ENCODE measurements at regions not wholly inside any gene's neighbourhood (a gene's known extent, or its start where the extent isn't known, plus 50 kb on each side); places are given as distances from the start of the nearest gene placed in this dataset.

GRCh38 chr3:147945968-147946519 is 536.9 kb downstream of the ZIC1 start:
- Histone ChIP-seq H3K4me1 (ENCODE audit: control insufficient read depth, insufficient read depth, low read length, poor library complexity, severe bottlenecking) (peaks cover 10% of the 10 kb centered on the region), H3K4me3 (ENCODE audit: extremely low read depth, insufficient read depth, low read length, poor library complexity, severe bottlenecking) (no peak overlapping the region), H3K9me3 (ENCODE audit: control insufficient read depth, low read length) (no peaks in the 10 kb centered on the region), H3K36me3 (ENCODE audit: control insufficient read depth, insufficient read depth, low read length) (no peaks in the 10 kb centered on the region), H3K27ac (ENCODE audit: low read depth, low read length, severe bottlenecking) (no peak overlapping the region)
- WGBS, 2 experiments (ENCODE audit: insufficient coverage in 2 of 2) = 20 to 29% methylated on average over 1 of the region's 4 CpGs

- Histone ChIP-seq H3K9me3 (ENCODE audit: control insufficient read depth, low read length) (peaks cover 3% of the 10 kb centered on the region), H3K4me3 (ENCODE audit: extremely low read depth, insufficient read depth, low read length, poor library complexity, severe bottlenecking) (no peak overlapping the region), H3K36me3 (ENCODE audit: control insufficient read depth, insufficient read depth, low read length) (no peaks in the 10 kb centered on the region), H3K4me1 (ENCODE audit: control insufficient read depth, insufficient read depth, low read length, poor library complexity, severe bottlenecking) (no peaks in the 10 kb centered on the region), H3K27ac (ENCODE audit: low read depth, low read length, severe bottlenecking) (no peak overlapping the region)
- WGBS, 2 experiments (ENCODE audit: insufficient coverage in 2 of 2) = 82 to 100% methylated on average over 1 of the region's 1 CpG
Measured at GRCh38 chr3:147956615-147957014, 547.5 kb downstream of the ZIC1 start.

GRCh38 chr3:147958754-147959153 is 549.6 kb downstream of the ZIC1 start:
- Histone ChIP-seq H3K4me3 (ENCODE audit: extremely low read depth, insufficient read depth, low read length, poor library complexity, severe bottlenecking) (no peak overlapping the region), H3K36me3 (ENCODE audit: control insufficient read depth, insufficient read depth, low read length) (no peaks in the 10 kb centered on the region), H3K9me3 (ENCODE audit: control insufficient read depth, low read length) (peaks cover 3% of the 10 kb centered on the region), H3K27ac (ENCODE audit: low read depth, low read length, severe bottlenecking) (no peak overlapping the region), H3K4me1 (ENCODE audit: control insufficient read depth, insufficient read depth, low read length, poor library complexity, severe bottlenecking) (no peaks in the 10 kb centered on the region)
- WGBS, 2 experiments (ENCODE audit: insufficient coverage in 2 of 2) = 57 to 94% methylated on average over 1 of the region's 1 CpG

DNA sequence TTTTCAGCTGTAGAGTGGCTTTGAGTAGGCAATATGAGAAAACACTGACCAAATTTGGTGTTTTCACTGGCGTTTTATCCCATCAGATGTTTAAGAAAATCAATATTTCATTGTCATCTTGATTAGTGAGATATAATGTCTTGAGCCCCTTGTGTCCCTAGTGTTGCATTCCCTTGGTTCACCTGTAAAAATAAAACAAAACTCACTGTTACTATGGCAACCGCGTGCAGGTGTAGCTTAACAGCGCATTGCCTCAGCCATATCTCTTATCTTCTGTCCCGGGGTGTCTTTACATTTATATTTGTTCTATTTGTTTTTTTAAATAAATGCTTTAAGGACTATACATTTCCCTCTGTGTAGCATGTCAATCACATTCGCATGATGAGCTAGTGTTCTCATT is 551.6 kb downstream of the ZIC1 start:
- no peak overlapping the region for H3K4me3 ChIP-seq (ENCODE audit: extremely low read depth, insufficient read depth, low read length, poor library complexity, severe bottlenecking)
- H3K36me3 ChIP-seq (ENCODE audit: control insufficient read depth, insufficient read depth, low read length) = no peaks in the 10 kb centered on the region
- H3K9me3 ChIP-seq (ENCODE audit: control insufficient read depth, low read length) = no peaks in the 10 kb centered on the region
- WGBS, 2 experiments (ENCODE audit: insufficient coverage in 2 of 2) = 100% methylated on average over 1 of the region's 6 CpGs; no CpG with 5 or more reads in 1 of the 2 experiments
- H3K4me1 ChIP-seq (ENCODE audit: control insufficient read depth, insufficient read depth, low read length, poor library complexity, severe bottlenecking) = no peaks in the 10 kb centered on the region
- no peak overlapping the region for H3K27ac ChIP-seq (ENCODE audit: low read depth, low read length, severe bottlenecking)

DNA sequence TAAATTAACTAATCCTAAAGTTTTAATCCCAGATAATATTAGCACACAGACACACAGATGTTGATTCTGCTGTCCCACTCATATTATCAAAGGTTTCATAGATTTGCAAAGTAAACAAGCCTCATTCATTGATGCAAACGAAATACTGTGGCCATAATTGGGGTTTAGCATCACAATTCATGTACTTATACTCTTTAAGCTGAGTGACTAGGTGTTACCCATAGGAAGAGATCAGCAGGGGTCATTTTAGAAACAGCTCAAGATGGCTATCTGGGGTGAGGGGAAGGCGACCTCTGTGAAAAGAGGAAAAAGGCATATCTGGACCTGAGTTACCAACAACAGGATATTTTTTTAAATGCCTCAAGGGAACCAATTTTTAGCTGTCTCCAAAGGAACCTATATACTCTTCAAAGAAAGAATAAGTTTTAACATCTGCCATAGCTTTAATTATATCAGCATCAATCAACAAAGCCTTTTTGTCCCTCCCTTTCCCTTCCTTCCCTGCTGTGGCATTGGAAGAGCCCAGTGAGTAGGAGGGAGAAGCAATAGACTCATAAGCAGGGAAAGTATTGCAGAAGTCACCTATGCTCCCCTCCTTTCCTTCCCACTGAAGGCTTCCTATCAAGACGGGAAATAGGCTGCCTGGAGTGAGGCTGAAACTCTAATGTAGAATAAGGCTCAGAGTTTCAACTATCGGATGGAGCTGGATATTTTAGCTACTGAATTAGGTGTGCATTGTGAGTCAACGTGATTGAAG is 553.4 kb downstream of the ZIC1 start:
- 59 to 70% methylated on average over 3 to 4 of the region's 5 CpGs for WGBS, 2 experiments (ENCODE audit: insufficient coverage in 2 of 2)
- no peaks in the 10 kb centered on the region for H3K4me1 ChIP-seq (ENCODE audit: control insufficient read depth, insufficient read depth, low read length, poor library complexity, severe bottlenecking)
- no peak overlapping the region for H3K4me3 ChIP-seq (ENCODE audit: extremely low read depth, insufficient read depth, low read length, poor library complexity, severe bottlenecking)
- no peak overlapping the region for H3K27ac ChIP-seq (ENCODE audit: low read depth, low read length, severe bottlenecking)
- no peaks in the 10 kb centered on the region for H3K9me3 ChIP-seq (ENCODE audit: control insufficient read depth, low read length)
- H3K36me3 ChIP-seq (ENCODE audit: control insufficient read depth, insufficient read depth, low read length) = no peaks in the 10 kb centered on the region

GRCh38 chr3:147963711-147964110 is 554.5 kb downstream of the ZIC1 start:
- no peak overlapping the region for H3K4me3 ChIP-seq (ENCODE audit: extremely low read depth, insufficient read depth, low read length, poor library complexity, severe bottlenecking)
- H3K9me3 ChIP-seq (ENCODE audit: control insufficient read depth, low read length) = no peaks in the 10 kb centered on the region
- 100% methylated on average over 1 of the region's 1 CpG; no CpG with 5 or more reads in 1 of the 2 experiments for WGBS, 2 experiments (ENCODE audit: insufficient coverage in 2 of 2)
- no peak overlapping the region for H3K27ac ChIP-seq (ENCODE audit: low read depth, low read length, severe bottlenecking)
- H3K36me3 ChIP-seq (ENCODE audit: control insufficient read depth, insufficient read depth, low read length) = no peaks in the 10 kb centered on the region
- no peaks in the 10 kb centered on the region for H3K4me1 ChIP-seq (ENCODE audit: control insufficient read depth, insufficient read depth, low read length, poor library complexity, severe bottlenecking)

DNA sequence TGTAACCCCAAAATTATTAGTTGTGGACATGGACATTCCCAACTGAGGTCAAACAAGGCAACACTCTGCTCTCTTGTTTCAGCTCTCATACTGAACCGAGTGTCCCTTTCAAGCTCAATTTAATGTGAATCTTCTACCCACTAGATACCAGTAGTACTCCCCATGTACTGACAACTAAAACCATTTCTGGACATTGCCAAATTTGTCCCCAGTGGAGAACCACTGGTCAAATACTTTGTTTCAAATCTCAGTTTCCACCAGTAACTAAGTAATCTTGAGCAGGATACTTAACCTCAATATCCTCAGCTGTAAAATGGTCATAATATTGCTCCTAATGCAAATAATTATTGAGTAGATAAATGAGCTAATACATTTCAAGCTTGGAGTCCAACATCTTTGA is 566.0 kb downstream of the ZIC1 start:
- H3K4me1 ChIP-seq (ENCODE audit: control insufficient read depth, insufficient read depth, low read length, poor library complexity, severe bottlenecking) = no peaks in the 10 kb centered on the region
- no peaks in the 10 kb centered on the region for H3K9me3 ChIP-seq (ENCODE audit: control insufficient read depth, low read length)
- no peak overlapping the region for H3K4me3 ChIP-seq (ENCODE audit: extremely low read depth, insufficient read depth, low read length, poor library complexity, severe bottlenecking)
- no peaks in the 10 kb centered on the region for H3K36me3 ChIP-seq (ENCODE audit: control insufficient read depth, insufficient read depth, low read length)
- no peak overlapping the region for H3K27ac ChIP-seq (ENCODE audit: low read depth, low read length, severe bottlenecking)
- WGBS, 2 experiments (ENCODE audit: insufficient coverage in 2 of 2) = 80 to 100% methylated on average over 1 of the region's 1 CpG

- 91% methylated on average over 1 of the region's 1 CpG; no CpG with 5 or more reads in 1 of the 2 experiments for WGBS, 2 experiments (ENCODE audit: insufficient coverage in 2 of 2)
- no peaks in the 10 kb centered on the region for H3K9me3 ChIP-seq (ENCODE audit: control insufficient read depth, low read length)
- H3K4me1 ChIP-seq (ENCODE audit: control insufficient read depth, insufficient read depth, low read length, poor library complexity, severe bottlenecking) = no peaks in the 10 kb centered on the region
- H3K4me3 ChIP-seq (ENCODE audit: extremely low read depth, insufficient read depth, low read length, poor library complexity, severe bottlenecking) = no peak overlapping the region
- H3K36me3 ChIP-seq (ENCODE audit: control insufficient read depth, insufficient read depth, low read length) = no peaks in the 10 kb centered on the region
- no peak overlapping the region for H3K27ac ChIP-seq (ENCODE audit: low read depth, low read length, severe bottlenecking)
Measured at GRCh38 chr3:147977001-147977400, 567.8 kb downstream of the ZIC1 start.

DNA sequence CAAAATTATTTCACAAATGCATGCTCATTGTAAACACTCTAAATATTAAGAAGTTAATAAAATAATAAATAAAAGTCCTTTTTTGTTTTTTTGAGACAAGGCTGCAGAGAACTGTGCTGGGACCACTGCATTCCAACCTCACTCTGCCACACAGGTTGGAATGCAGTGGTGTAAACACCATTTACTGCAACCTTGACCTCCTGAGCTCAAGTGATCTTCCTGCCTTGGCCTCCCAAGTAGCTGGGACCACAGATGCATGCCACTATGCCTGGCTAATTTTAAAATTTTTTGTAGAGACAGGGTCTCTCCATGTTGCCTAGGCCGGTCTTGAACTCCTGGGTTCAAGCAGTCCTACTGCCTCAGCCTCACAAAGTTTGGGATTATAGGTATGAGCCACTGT is 578.4 kb downstream of the ZIC1 start:
- Histone ChIP-seq H3K4me3 (ENCODE audit: extremely low read depth, insufficient read depth, low read length, poor library complexity, severe bottlenecking) (no peak overlapping the region), H3K36me3 (ENCODE audit: control insufficient read depth, insufficient read depth, low read length) (no peaks in the 10 kb centered on the region), H3K4me1 (ENCODE audit: control insufficient read depth, insufficient read depth, low read length, poor library complexity, severe bottlenecking) (no peaks in the 10 kb centered on the region), H3K27ac (ENCODE audit: low read depth, low read length, severe bottlenecking) (no peak overlapping the region), H3K9me3 (ENCODE audit: control insufficient read depth, low read length) (no peaks in the 10 kb centered on the region)
- WGBS, 2 experiments (ENCODE audit: insufficient coverage in 2 of 2) = 100% methylated on average over 1 of the region's 1 CpG; no CpG with 5 or more reads in 1 of the 2 experiments

DNA sequence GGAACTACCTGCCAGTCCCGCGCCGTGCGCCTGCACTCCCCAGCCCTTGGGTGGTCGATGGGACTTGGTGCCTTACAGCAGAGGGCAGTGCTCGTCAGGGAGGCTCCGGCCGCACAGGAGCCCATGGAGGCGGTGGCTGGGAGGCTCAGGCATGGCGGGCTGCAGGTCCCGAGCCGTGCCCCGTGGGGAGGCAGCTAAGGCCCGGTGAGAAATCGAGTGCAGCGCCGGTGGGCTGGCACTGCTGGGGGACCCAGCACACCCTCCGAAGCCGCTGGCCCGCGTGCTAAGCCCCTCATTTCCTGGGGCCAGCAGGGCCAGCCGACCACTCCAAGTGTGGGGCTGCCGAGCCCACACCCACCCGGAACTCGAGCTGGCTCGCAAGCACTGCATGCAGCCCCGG is 580.2 kb downstream of the ZIC1 start:
- Histone ChIP-seq H3K4me1 (ENCODE audit: control insufficient read depth, insufficient read depth, low read length, poor library complexity, severe bottlenecking) (no peaks in the 10 kb centered on the region), H3K4me3 (ENCODE audit: extremely low read depth, insufficient read depth, low read length, poor library complexity, severe bottlenecking) (no peak overlapping the region), H3K36me3 (ENCODE audit: control insufficient read depth, insufficient read depth, low read length) (no peaks in the 10 kb centered on the region), H3K9me3 (ENCODE audit: control insufficient read depth, low read length) (no peaks in the 10 kb centered on the region), H3K27ac (ENCODE audit: low read depth, low read length, severe bottlenecking) (no peak overlapping the region)
- 93 to 94% methylated on average over 22 of the region's 27 CpGs for WGBS, 2 experiments (ENCODE audit: insufficient coverage in 2 of 2)

DNA sequence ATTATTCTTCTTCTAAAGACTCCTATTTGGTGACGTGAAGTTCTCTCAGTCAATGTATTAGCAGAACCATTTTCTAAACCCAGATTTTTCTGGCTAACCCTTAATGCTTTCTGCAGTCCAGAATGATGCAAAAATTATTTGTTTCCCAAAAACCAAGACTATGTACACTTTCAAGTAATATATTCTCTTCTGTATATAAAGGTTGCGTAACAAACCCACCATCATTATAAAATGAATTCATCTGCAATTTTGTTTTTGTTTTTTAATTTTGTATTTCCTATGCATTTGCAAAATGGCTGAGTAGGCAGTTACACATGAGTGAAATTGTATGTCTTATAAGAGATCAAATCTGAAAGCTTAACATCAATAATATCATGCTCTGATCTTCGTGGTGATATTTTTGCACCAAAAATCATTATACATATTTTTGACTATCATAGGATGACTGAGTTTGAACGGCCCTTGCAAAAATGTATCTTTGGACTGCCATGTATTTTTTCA is 593.6 kb downstream of the ZIC1 start:
- H3K4me3 ChIP-seq (ENCODE audit: extremely low read depth, insufficient read depth, low read length, poor library complexity, severe bottlenecking) = no peak overlapping the region

More for the DNA sequence above, 593.6 kb downstream of the ZIC1 start:
- no peaks in the 10 kb centered on the region for H3K4me1 ChIP-seq (ENCODE audit: control insufficient read depth, insufficient read depth, low read length, poor library complexity, severe bottlenecking)
- WGBS, 2 experiments (ENCODE audit: insufficient coverage in 2 of 2) = 73% methylated on average over 3 of the region's 4 CpGs; no CpG with 5 or more reads in 1 of the 2 experiments
- no peaks in the 10 kb centered on the region for H3K9me3 ChIP-seq (ENCODE audit: control insufficient read depth, low read length)
- no peak overlapping the region for H3K27ac ChIP-seq (ENCODE audit: low read depth, low read length, severe bottlenecking)
- no peaks in the 10 kb centered on the region for H3K36me3 ChIP-seq (ENCODE audit: control insufficient read depth, insufficient read depth, low read length)

Data from mesodermal cell (in vitro differentiated cells).